Astrocyte (in vitro differentiated cells and primary cell): ENCODE measurements at regions not wholly inside any gene's neighbourhood (a gene's known extent, or its start where the extent isn't known, plus 50 kb on each side); places are given as distances from the start of the nearest gene placed in this dataset.

ENCODE experiments used
- DNase-seq: peaks from one replicate; pipeline ENCODE4 v3.0.0-alpha.2; 2010; ENCODE audit warnings: low read depth
- FAIRE-seq: peaks from 2 replicates; lab custom pipeline; 2011; peaks lifted over from hg19 to GRCh38; lab: Jason Lieb, UNC
- H2AFZ ChIP-seq: 2 replicates; pipeline ENCODE4 v1.6.0; 2012; ENCODE audit warnings: low read depth, low read length, inconsistent platforms
- H3K27ac ChIP-seq: 2 replicates; pipeline ENCODE4 v1.5.1; 2011; ENCODE audit warnings: low read depth, low read length, inconsistent platforms
- H3K27me3 ChIP-seq: 2 replicates; pipeline ENCODE4 v1.6.0; 2011; ENCODE audit warnings: low read length, inconsistent platforms; ENCODE audit not compliant: insufficient read depth
- H3K36me3 ChIP-seq: 2 replicates; pipeline ENCODE4 v1.5.1; 2011; ENCODE audit warnings: low read length, inconsistent platforms; ENCODE audit not compliant: insufficient read depth
- H3K4me1 ChIP-seq: 2 replicates; pipeline ENCODE4 v1.5.1; 2011; ENCODE audit warnings: low read length, inconsistent platforms; ENCODE audit not compliant: insufficient read depth
- H3K4me2 ChIP-seq: 2 replicates; pipeline ENCODE4 v1.6.0; 2012; ENCODE audit warnings: low read length, inconsistent platforms
- H3K4me3 ChIP-seq: 2 replicates; pipeline ENCODE4 v1.5.1; 2011; ENCODE audit warnings: low read depth, mild to moderate bottlenecking, low read length, inconsistent platforms; ENCODE audit not compliant: insufficient read depth
- H3K79me2 ChIP-seq: 2 replicates; pipeline ENCODE4 v1.6.0; 2012; ENCODE audit warnings: mild to moderate bottlenecking, low read length, inconsistent platforms; ENCODE audit not compliant: insufficient read depth
- H3K9ac ChIP-seq: 2 replicates; pipeline ENCODE4 v1.6.0; 2012; ENCODE audit warnings: mild to moderate bottlenecking, low read length, inconsistent platforms
- H3K9me3 ChIP-seq: 2 replicates; pipeline ENCODE4 v1.5.1; 2012; ENCODE audit warnings: low read depth, mild to moderate bottlenecking, low read length, inconsistent platforms; ENCODE audit not compliant: insufficient read depth
- H4K20me1 ChIP-seq: 2 replicates; pipeline ENCODE4 v1.6.0; 2012; ENCODE audit warnings: low read length, inconsistent platforms; ENCODE audit not compliant: insufficient read depth
- H3K27ac Mint-ChIP-seq: one replicate; pipeline ENCODE4 v1.8.0; 2021; ENCODE audit warnings: mild to moderate bottlenecking, mixed read lengths; ENCODE audit not compliant: unreplicated experiment
- H3K27me3 Mint-ChIP-seq: one replicate; pipeline ENCODE4 v1.8.0; 2021; ENCODE audit warnings: low read depth, mixed read lengths; ENCODE audit not compliant: unreplicated experiment
- H3K36me3 Mint-ChIP-seq: one replicate; pipeline ENCODE4 v1.8.0; 2021; ENCODE audit warnings: low read depth, mixed read lengths; ENCODE audit not compliant: unreplicated experiment
- H3K4me1 Mint-ChIP-seq: one replicate; pipeline ENCODE4 v1.8.0; 2021; ENCODE audit warnings: low read depth, mixed read lengths; ENCODE audit not compliant: unreplicated experiment
- H3K4me3 Mint-ChIP-seq: one replicate; pipeline ENCODE4 v1.8.0; 2021; ENCODE audit warnings: mild to moderate bottlenecking, moderate library complexity, mixed read lengths; ENCODE audit not compliant: unreplicated experiment
- H3K9me3 Mint-ChIP-seq: one replicate; pipeline ENCODE4 v1.8.0; 2021; ENCODE audit warnings: mild to moderate bottlenecking, mixed read lengths; ENCODE audit not compliant: unreplicated experiment
- EZH2 ChIP-seq: IDR thresholded peaks from 2 replicates; pipeline ENCODE4 v1.6.1; 2012; ENCODE audit warnings: mild to moderate bottlenecking, low read length, inconsistent platforms; ENCODE audit not compliant: insufficient read depth
- TF ChIP-seq, protein P1 (sequence below): IDR thresholded peaks from 2 replicates; pipeline ENCODE4 v1.5.1; 2011; ENCODE audit warnings: low read depth, mild to moderate bottlenecking, inconsistent platforms, low read length, moderate library complexity; ENCODE audit not compliant: insufficient read depth

DNA sequence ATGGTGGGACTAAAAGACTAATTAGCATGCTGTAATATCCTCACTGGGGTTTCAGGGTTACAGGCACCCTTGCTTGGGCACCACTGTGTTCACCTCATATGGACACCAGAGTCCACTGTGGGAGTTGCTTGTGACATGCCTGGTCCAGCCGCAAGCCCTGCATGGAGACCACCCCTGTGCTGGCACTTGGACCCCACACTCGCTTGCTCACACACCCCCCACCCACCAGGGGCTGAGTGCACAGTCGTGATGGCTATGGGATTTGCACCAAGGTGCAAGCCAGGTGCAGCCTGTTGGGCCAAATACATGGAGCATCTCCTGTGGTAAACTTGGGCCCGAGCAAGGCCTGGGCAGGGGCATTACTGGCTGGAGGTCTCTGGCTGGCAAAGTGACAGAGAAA, 129.1 kb downstream of the SYT10 start:
- DNase-seq (no peak), FAIRE-seq (no peak)
- Histone ChIP-seq H2AFZ (no peak overlapping the region), H3K9me3 (peaks cover 10% of the 10 kb centered on the region), H3K4me1 (no peaks in the 10 kb centered on the region), H3K9ac (no peak overlapping the region), H3K36me3 (no peaks in the 10 kb centered on the region), H3K79me2 (no peaks in the 10 kb centered on the region), H4K20me1 (no peaks in the 10 kb centered on the region), H3K27ac (no peak overlapping the region), H3K4me2 (no peak overlapping the region), H3K27me3 (no peaks in the 10 kb centered on the region), H3K4me3 (no peak overlapping the region)
- no peak overlapping the region for H3K27ac Mint-ChIP-seq
- no peaks in the 10 kb centered on the region for H3K4me1 Mint-ChIP-seq
- H3K9me3 Mint-ChIP-seq: no peaks in the 10 kb centered on the region
- no peaks in the 10 kb centered on the region for H3K36me3 Mint-ChIP-seq
- no peak for TF ChIP-seq EZH2
- TF ChIP-seq, protein P1, sequence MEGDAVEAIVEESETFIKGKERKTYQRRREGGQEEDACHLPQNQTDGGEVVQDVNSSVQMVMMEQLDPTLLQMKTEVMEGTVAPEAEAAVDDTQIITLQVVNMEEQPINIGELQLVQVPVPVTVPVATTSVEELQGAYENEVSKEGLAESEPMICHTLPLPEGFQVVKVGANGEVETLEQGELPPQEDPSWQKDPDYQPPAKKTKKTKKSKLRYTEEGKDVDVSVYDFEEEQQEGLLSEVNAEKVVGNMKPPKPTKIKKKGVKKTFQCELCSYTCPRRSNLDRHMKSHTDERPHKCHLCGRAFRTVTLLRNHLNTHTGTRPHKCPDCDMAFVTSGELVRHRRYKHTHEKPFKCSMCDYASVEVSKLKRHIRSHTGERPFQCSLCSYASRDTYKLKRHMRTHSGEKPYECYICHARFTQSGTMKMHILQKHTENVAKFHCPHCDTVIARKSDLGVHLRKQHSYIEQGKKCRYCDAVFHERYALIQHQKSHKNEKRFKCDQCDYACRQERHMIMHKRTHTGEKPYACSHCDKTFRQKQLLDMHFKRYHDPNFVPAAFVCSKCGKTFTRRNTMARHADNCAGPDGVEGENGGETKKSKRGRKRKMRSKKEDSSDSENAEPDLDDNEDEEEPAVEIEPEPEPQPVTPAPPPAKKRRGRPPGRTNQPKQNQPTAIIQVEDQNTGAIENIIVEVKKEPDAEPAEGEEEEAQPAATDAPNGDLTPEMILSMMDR: no peak
- H3K27me3 Mint-ChIP-seq: no peaks in the 10 kb centered on the region
- H3K4me3 Mint-ChIP-seq: no peak overlapping the region

DNA sequence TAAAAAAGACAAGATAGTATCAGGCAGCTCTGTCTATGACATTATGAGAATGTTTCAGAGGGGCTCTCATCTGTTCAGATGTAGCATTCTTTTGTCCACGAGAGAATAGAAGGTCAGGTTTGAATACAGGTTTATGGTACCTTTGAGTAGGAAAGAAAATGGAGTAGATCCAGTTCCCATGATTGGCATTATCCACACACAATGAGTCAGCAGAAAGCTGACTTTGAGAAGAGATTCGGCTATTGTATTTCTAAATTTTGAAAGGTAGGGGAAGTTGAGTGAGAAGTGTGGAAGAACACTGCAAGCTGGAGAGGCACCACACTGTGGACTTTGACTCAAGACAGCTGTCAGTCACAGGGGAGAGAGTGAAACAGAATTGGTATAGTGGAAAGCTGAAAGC, 135.4 kb downstream of the SYT10 start:
- Histone ChIP-seq H3K27me3 (no peaks in the 10 kb centered on the region), H4K20me1 (no peaks in the 10 kb centered on the region), H3K4me3 (no peak overlapping the region), H3K4me2 (no peak overlapping the region), H2AFZ (no peak overlapping the region), H3K9ac (no peak overlapping the region), H3K79me2 (no peaks in the 10 kb centered on the region), H3K27ac (no peak overlapping the region), H3K9me3 (peaks cover 2% of the 10 kb centered on the region), H3K36me3 (no peaks in the 10 kb centered on the region), H3K4me1 (no peaks in the 10 kb centered on the region)
- Mint-ChIP-seq H3K4me1 (no peaks in the 10 kb centered on the region), H3K27ac (no peak overlapping the region), H3K4me3 (no peak overlapping the region), H3K27me3 (no peaks in the 10 kb centered on the region), H3K36me3 (no peaks in the 10 kb centered on the region), H3K9me3 (peaks cover 1% of the 10 kb centered on the region)
- FAIRE-seq (no peak), DNase-seq (no peak)
- no peak for TF ChIP-seq EZH2
- TF ChIP-seq, protein P1: no peak

DNA sequence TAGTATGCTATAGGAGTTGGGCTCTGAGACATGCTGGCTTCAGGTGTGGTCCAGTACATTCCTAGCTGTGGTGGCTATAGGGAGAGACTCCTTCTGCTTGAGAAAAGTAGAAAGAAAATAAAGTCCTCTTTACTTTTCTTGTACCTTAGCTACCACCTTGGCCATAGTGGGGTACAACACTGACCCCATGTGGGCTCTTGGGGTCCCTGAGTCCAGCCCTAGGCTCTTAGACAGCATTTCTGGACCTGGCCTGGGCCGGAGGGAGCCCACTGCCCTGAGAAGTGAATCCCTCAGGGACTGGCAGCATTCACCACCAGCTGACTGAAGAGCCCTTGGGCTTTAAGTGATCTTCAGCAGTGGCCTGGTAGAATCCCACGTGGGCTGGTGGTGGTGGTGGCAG, 143.1 kb downstream of the SYT10 start:
- Histone ChIP-seq H3K27ac (no peak overlapping the region), H3K9ac (no peak overlapping the region), H3K4me2 (no peak overlapping the region), H3K36me3 (no peaks in the 10 kb centered on the region), H3K4me3 (no peak overlapping the region), H2AFZ (no peak overlapping the region), H3K27me3 (no peaks in the 10 kb centered on the region), H3K9me3 (peaks cover 8% of the 10 kb centered on the region), H4K20me1 (no peaks in the 10 kb centered on the region), H3K4me1 (no peaks in the 10 kb centered on the region), H3K79me2 (no peaks in the 10 kb centered on the region)
- H3K36me3 Mint-ChIP-seq: no peaks in the 10 kb centered on the region
- H3K27me3 Mint-ChIP-seq: no peaks in the 10 kb centered on the region
- no peaks in the 10 kb centered on the region for H3K4me1 Mint-ChIP-seq
- FAIRE-seq: no peak
- no peak for DNase-seq
- no peak overlapping the region for H3K4me3 Mint-ChIP-seq
- H3K27ac Mint-ChIP-seq: no peak overlapping the region
- TF ChIP-seq, protein P1: no peak
- TF ChIP-seq EZH2: no peak
- H3K9me3 Mint-ChIP-seq: peaks cover 4% of the 10 kb centered on the region
